HCT116 (cell line): ENCODE measurements at regions not wholly inside any gene's neighbourhood (a gene's known extent, or its start where the extent isn't known, plus 50 kb on each side); places are given as distances from the start of the nearest gene placed in this dataset.

ENCODE experiments used
- ATAC-seq: fragments of 200-7000 bp; cut with Tn5 transposase; 2 replicates; pipeline ENCODE4 v1.9.1; 2020; ENCODE audit warnings: mild to moderate bottlenecking, moderate library complexity
- BruUV-seq: library from RNA; stranded (reverse); fragments of 400-500 nt; replicated peaks from 2 replicates; lab custom pipeline; 2021; lab: Mats Ljungman, UMichigan
- CTCF ChIA-PET: fragments of 300-600 bp; sonication (Branson Sonifier 250); formaldehyde crosslinking; loops from one replicate; lab custom pipeline; 2021; ENCODE audit warnings: antibody characterized with exemption; lab: Charles Lee
- POLR2A ChIA-PET: fragments of 300-600, 350-600 bp; sonication (Branson Sonifier 250); formaldehyde crosslinking; loops from one replicate; lab custom pipeline; 2021; ENCODE audit warnings: antibody characterized with exemption; lab: Charles Lee
- RAD21 ChIA-PET, 2 experiments: fragments of 300-600 bp; sonication (Branson Sonifier 250); formaldehyde crosslinking; loops; one replicate each; lab custom pipeline; 2023; ENCODE audit warnings: low total read pairs in 2 of 2; ENCODE audit not compliant: uncharacterized antibody in 2 of 2, unreplicated experiment in 2 of 2, low non-redundant PET in 1 of 2; lab: Charles Lee
- DNase-seq: peaks from one replicate; pipeline ENCODE4 v3.0.0-alpha.2; 2010; ENCODE audit warnings: low read depth, low spot score
- H2AFZ ChIP-seq: fragments of 200-600 bp; shearing (Covaris generic), sonication (generic); 2 replicates; pipeline ENCODE4 v1.6.1; 2017; ENCODE audit warnings: low read depth, mixed run types, mixed read lengths, antibody characterized with exemption, low read length; ENCODE audit not compliant: poor library complexity, severe bottlenecking
- H3K27ac ChIP-seq: 2 replicates; pipeline ENCODE4 v1.5.1; 2012; ENCODE audit warnings: low read depth, low read length
- H3K27me3 ChIP-seq: fragments of 200-600 bp; sonication (generic); 2 replicates; pipeline ENCODE4 v1.6.1; 2016; ENCODE audit warnings: mixed run types, low read length, mixed read lengths; ENCODE audit not compliant: insufficient read depth
- H3K36me3 ChIP-seq, 2 experiments: fragments of 200-500 bp in 1 of 2; fragments of 200-600 bp in 1 of 2; sonication (Bioruptor generic) in 1 of 2; sonication (generic) in 1 of 2; 2 replicates each; pipeline versions ENCODE4 v1.5.1 to v1.6.1; 2014 to 2016; ENCODE audit warnings: low read length in 2 of 2, inconsistent platforms in 1 of 2, mixed read lengths in 1 of 2, mixed run types in 1 of 2; ENCODE audit not compliant: insufficient read depth in 2 of 2, control insufficient read depth in 1 of 2
- H3K4me1 ChIP-seq, 2 experiments: fragments of 200-600 bp in 1 of 2; sonication (generic) in 1 of 2; 2 replicates each; pipeline versions ENCODE4 v1.5.1 to v1.6.1; 2012 to 2017; ENCODE audit warnings: low read length in 2 of 2, inconsistent platforms in 1 of 2, mild to moderate bottlenecking in 1 of 2, mixed read lengths in 1 of 2, mixed run types in 1 of 2, moderate library complexity in 1 of 2; ENCODE audit not compliant: insufficient read depth in 2 of 2, control insufficient read depth in 1 of 2
- H3K4me2 ChIP-seq: fragments of 200-600 bp; sonication (generic); 2 replicates; pipeline ENCODE4 v1.6.1; 2017; ENCODE audit warnings: mixed run types, low read length, mixed read lengths
- H3K4me3 ChIP-seq, 2 experiments: fragments of 200-600 bp in 1 of 2; sonication (generic) in 1 of 2; replicated peaks in 1 of 2; 2 replicates each; pipeline ENCODE4 v1.5.1; 2011 to 2016; ENCODE audit warnings: low read length in 2 of 2, control low read depth in 1 of 2, low read depth in 1 of 2, mild to moderate bottlenecking in 1 of 2, mixed read lengths in 1 of 2, mixed run types in 1 of 2
- H3K79me2 ChIP-seq: fragments of 200-600 bp; sonication (generic); 2 replicates; pipeline ENCODE4 v1.6.1; 2017; ENCODE audit warnings: mild to moderate bottlenecking, mixed run types, low read length, moderate library complexity, mixed read lengths; ENCODE audit not compliant: insufficient read depth
- H3K9ac ChIP-seq: fragments of 200-600 bp; sonication (generic); 2 replicates; pipeline ENCODE4 v1.6.1; 2016; ENCODE audit warnings: low read length, mixed read lengths
- H3K9me2 ChIP-seq: fragments of 200-600 bp; sonication (generic), shearing (Covaris generic); 2 replicates; pipeline ENCODE4 v1.6.1; 2017; ENCODE audit warnings: mixed run types, mild to moderate bottlenecking, moderate library complexity; ENCODE audit not compliant: insufficient read depth
- H3K9me3 ChIP-seq, 2 experiments: fragments of 200-500 bp in 1 of 2; fragments of 200-600 bp in 1 of 2; sonication (Bioruptor generic) in 1 of 2; sonication (generic) in 1 of 2; 2 replicates each; pipeline ENCODE4 v1.6.1; 2014 to 2017; ENCODE audit warnings: low read length in 2 of 2, mixed read lengths in 2 of 2, inconsistent platforms in 1 of 2, low read depth in 1 of 2, mild to moderate bottlenecking in 1 of 2, mixed run types in 1 of 2, moderate library complexity in 1 of 2; ENCODE audit not compliant: control insufficient read depth in 1 of 2, insufficient read depth in 1 of 2
- H4K20me1 ChIP-seq: fragments of 200-600 bp; sonication (generic), shearing (Covaris generic); 2 replicates; pipeline ENCODE4 v1.6.1; 2017; ENCODE audit warnings: mixed run types, mild to moderate bottlenecking, moderate library complexity; ENCODE audit not compliant: insufficient read depth
- CEBPB ChIP-seq: IDR thresholded peaks from 2 replicates; pipeline ENCODE4 v1.6.1; 2012; ENCODE audit warnings: low read depth
- EGR1 ChIP-seq: IDR thresholded peaks from 2 replicates; pipeline ENCODE4 v1.6.1; 2012; ENCODE audit warnings: low read depth
- EZH2phosphoT487 ChIP-seq: fragments of 200-600 bp; IDR thresholded peaks from 2 replicates; pipeline ENCODE4 v1.6.1; 2018; ENCODE audit warnings: antibody characterized with exemption, borderline replicate concordance
- RAD21 ChIP-seq: IDR thresholded peaks from 2 replicates; pipeline ENCODE4 v1.6.1; 2012; ENCODE audit warnings: low read depth, mild to moderate bottlenecking
- TCF7L2 ChIP-seq: IDR thresholded peaks from 2 replicates; pipeline ENCODE4 v1.7.0; 2011; ENCODE audit warnings: borderline replicate concordance, inconsistent platforms; ENCODE audit not compliant: insufficient read depth, insufficient read length; ENCODE audit errors: extremely low read depth
- YY1 ChIP-seq: IDR thresholded peaks from 2 replicates; pipeline ENCODE4 v1.6.1; 2011; ENCODE audit warnings: low read length, low read depth, moderate library complexity, mild to moderate bottlenecking; ENCODE audit not compliant: insufficient replicate concordance; ENCODE audit errors: extremely low read depth
- ZBTB33 ChIP-seq: IDR thresholded peaks from 2 replicates; pipeline ENCODE4 v1.6.1; 2011; ENCODE audit warnings: mild to moderate bottlenecking, low read length, moderate library complexity; ENCODE audit not compliant: insufficient replicate concordance; ENCODE audit errors: extremely low read depth
- ZNF274 ChIP-seq: fragments of 200-500 bp; sonication (Bioruptor generic); IDR thresholded peaks from 2 replicates; pipeline ENCODE4 v1.6.1; 2014; ENCODE audit warnings: mild to moderate bottlenecking, low read depth, low read length, inconsistent platforms
- intact Hi-C: fragments of 100-400 bp; cut with micrococcal nuclease; formaldehyde crosslinking; loops from 2 replicates; pipeline ENCODE4 v1.10.0; 2022
- TF ChIP-seq, protein P1 (sequence below), 3 experiments: fragments of 200-600 bp in 1 of 3; sonication (generic) in 1 of 3; IDR thresholded peaks in 2 of 3; conservative IDR thresholded peaks in 1 of 3; 2 replicates each; pipeline ENCODE4 v1.5.1; 2012 to 2017; ENCODE audit warnings: low read depth in 2 of 3, low read length in 2 of 3, antibody characterized with exemption in 1 of 3, borderline replicate concordance in 1 of 3, control low read depth in 1 of 3, mild to moderate bottlenecking in 1 of 3, mixed read lengths in 1 of 3, mixed run types in 1 of 3, moderate library complexity in 1 of 3; ENCODE audit not compliant: insufficient read depth in 1 of 3

- BruUV-seq, result no TSS peak
- DNase-seq (no peak), ATAC-seq (no peak)
- no peak overlapping the region for H3K27ac ChIP-seq
- no peak overlapping the region for H2AFZ ChIP-seq
- H3K4me2 ChIP-seq, result no peak overlapping the region
- no peaks in the 10 kb centered on the region for H3K79me2 ChIP-seq
- H3K9me3 ChIP-seq, result no peaks in the 10 kb centered on the region
- no peak overlapping the region for H3K4me3 ChIP-seq
- ChIA-PET POLR2A (no interaction called here), CTCF (no interaction called here), RAD21 (no interaction called here)
- H3K4me1 ChIP-seq, result peaks cover 0 to 8% of the 10 kb centered on the region in 2 experiments; a peak in 2 of 4 replicates
- H3K27me3 ChIP-seq, result no peaks in the 10 kb centered on the region
- H4K20me1 ChIP-seq, result no peaks in the 10 kb centered on the region
- no peak overlapping the region for H3K9ac ChIP-seq
- no peaks in the 10 kb centered on the region for H3K9me2 ChIP-seq
- H3K36me3 ChIP-seq, result no peaks in the 10 kb centered on the region
- TF ChIP-seq ZNF274 (no peak), CEBPB (no peak), YY1 (no peak), ZBTB33 (no peak), RAD21 (no peak), TCF7L2 (no peak), EZH2phosphoT487 (no peak), EGR1 (no peak)
- TF ChIP-seq, protein P1, sequence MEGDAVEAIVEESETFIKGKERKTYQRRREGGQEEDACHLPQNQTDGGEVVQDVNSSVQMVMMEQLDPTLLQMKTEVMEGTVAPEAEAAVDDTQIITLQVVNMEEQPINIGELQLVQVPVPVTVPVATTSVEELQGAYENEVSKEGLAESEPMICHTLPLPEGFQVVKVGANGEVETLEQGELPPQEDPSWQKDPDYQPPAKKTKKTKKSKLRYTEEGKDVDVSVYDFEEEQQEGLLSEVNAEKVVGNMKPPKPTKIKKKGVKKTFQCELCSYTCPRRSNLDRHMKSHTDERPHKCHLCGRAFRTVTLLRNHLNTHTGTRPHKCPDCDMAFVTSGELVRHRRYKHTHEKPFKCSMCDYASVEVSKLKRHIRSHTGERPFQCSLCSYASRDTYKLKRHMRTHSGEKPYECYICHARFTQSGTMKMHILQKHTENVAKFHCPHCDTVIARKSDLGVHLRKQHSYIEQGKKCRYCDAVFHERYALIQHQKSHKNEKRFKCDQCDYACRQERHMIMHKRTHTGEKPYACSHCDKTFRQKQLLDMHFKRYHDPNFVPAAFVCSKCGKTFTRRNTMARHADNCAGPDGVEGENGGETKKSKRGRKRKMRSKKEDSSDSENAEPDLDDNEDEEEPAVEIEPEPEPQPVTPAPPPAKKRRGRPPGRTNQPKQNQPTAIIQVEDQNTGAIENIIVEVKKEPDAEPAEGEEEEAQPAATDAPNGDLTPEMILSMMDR (IDR thresholded peaks at IDR 0.05 in 2 of 3, conservative IDR thresholded peaks at IDR 0.05 in 1 of 3; ENCODE audit: borderline replicate concordance in 1 of 3, insufficient read depth in 1 of 3, low read depth in 2 of 3, low read length in 2 of 3), result no peak
- TF ChIP-seq, all 23 proteins: peak for 0
- intact Hi-C loops, result no loop called here
These were observed 121.2 kb upstream of the TET2 start for GRCh38 chr4:105025263-105026017.
